GM12878 (cell line): ENCODE measurements at regions not wholly inside any gene's neighbourhood (a gene's known extent, or its start where the extent isn't known, plus 50 kb on each side); places are given as distances from the start of the nearest gene placed in this dataset.
A peak's percentile ranks its signal among the peaks of the same experiment; 100 is the strongest.

ENCODE experiments used
- ATAC-seq: fragments of 200-7000 bp; cut with Tn5 transposase; 3 replicates; pipeline ENCODE4 v1.9.1; 2020; ENCODE audit warnings: mild to moderate bottlenecking, moderate library complexity
- BruUV-seq: library from RNA; stranded (reverse); fragments of 400-500 nt; replicated peaks from 2 replicates; lab custom pipeline; 2021; lab: Mats Ljungman, UMichigan
- CTCF ChIA-PET: fragments of 300-600 bp; sonication (Branson Sonifier 250); formaldehyde crosslinking; extraction: SDS; loops from one replicate; lab custom pipeline; 2021; ENCODE audit warnings: inconsistent platforms; lab: Yijun Ruan, JAX
- POLR2A ChIA-PET: fragments of 350-600 bp; formaldehyde crosslinking; extraction: SDS; loops from one replicate; lab custom pipeline; 2021; ENCODE audit warnings: inconsistent platforms; lab: Charles Lee
- RAD21 ChIA-PET: fragments of 300-600 bp; sonication (Branson Sonifier 250); formaldehyde crosslinking; loops from one replicate; lab custom pipeline; 2023; ENCODE audit warnings: antibody characterized with exemption; ENCODE audit not compliant: unreplicated experiment; lab: Charles Lee
- SMC1A ChIA-PET: fragments of 300-600 bp; sonication (Branson Sonifier 250); formaldehyde crosslinking; loops from one replicate; lab custom pipeline; 2023; ENCODE audit not compliant: unreplicated experiment, uncharacterized antibody; lab: Charles Lee
- DNase-seq: peaks from one replicate; pipeline ENCODE4 v3.0.0-alpha.2; 2011; ENCODE audit warnings: low read depth, low spot score
- FAIRE-seq: peaks from 3 replicates; lab custom pipeline; 2011; peaks lifted over from hg19 to GRCh38; lab: Jason Lieb, UNC
- H2AFZ ChIP-seq: 2 replicates; pipeline ENCODE4 v1.6.0; 2011; ENCODE audit warnings: low read depth, low read length, control low read depth; ENCODE audit not compliant: control insufficient read depth
- H3K27ac ChIP-seq: 2 replicates; pipeline ENCODE4 v1.5.1; 2011; ENCODE audit warnings: control low read depth; ENCODE audit not compliant: control insufficient read depth, insufficient read depth
- H3K27me3 ChIP-seq, 2 experiments: replicated peaks in 1 of 2; 2 replicates each; pipeline versions ENCODE4 v1.6.0 to v1.6.1; 2011; ENCODE audit warnings: low read length in 1 of 2; ENCODE audit not compliant: control insufficient read depth in 2 of 2, insufficient read depth in 2 of 2
- H3K36me3 ChIP-seq, 2 experiments: 2 replicates each; pipeline ENCODE4 v1.5.1; 2011; ENCODE audit warnings: low read length in 1 of 2; ENCODE audit not compliant: control insufficient read depth in 2 of 2, insufficient read depth in 2 of 2
- H3K4me1 ChIP-seq: 2 replicates; pipeline ENCODE4 v1.6.1; 2011; ENCODE audit warnings: mild to moderate bottlenecking, low read length, moderate library complexity, mixed read lengths; ENCODE audit not compliant: control insufficient read depth, insufficient read depth
- H3K4me2 ChIP-seq: 2 replicates; pipeline ENCODE4 v1.6.0; 2011; ENCODE audit warnings: control low read depth; ENCODE audit not compliant: control insufficient read depth, insufficient read depth
- H3K4me3 ChIP-seq: fragments of 200-600 bp; sonication (generic); 2 replicates; pipeline ENCODE4 v1.5.1; 2016
- H3K79me2 ChIP-seq: 2 replicates; pipeline ENCODE4 v1.6.0; 2011; ENCODE audit warnings: low read length; ENCODE audit not compliant: control insufficient read depth, insufficient read depth
- H3K9ac ChIP-seq: 2 replicates; pipeline ENCODE4 v1.8.0; 2011; ENCODE audit warnings: low read length, control low read depth, mixed read lengths; ENCODE audit not compliant: control insufficient read depth, insufficient read depth
- H3K9me3 ChIP-seq: replicated peaks from 3 replicates; pipeline ENCODE4 v1.5.1; 2011; ENCODE audit warnings: mild to moderate bottlenecking, low read length; ENCODE audit not compliant: control insufficient read depth, insufficient read depth
- H4K20me1 ChIP-seq: 2 replicates; pipeline ENCODE4 v1.6.0; 2011; ENCODE audit not compliant: control insufficient read depth, insufficient read depth
- BMI1 ChIP-seq: fragments of 450-650 bp; IDR thresholded peaks from 2 replicates; pipeline ENCODE4 v1.6.1; 2016; ENCODE audit warnings: mild to moderate bottlenecking, moderate library complexity, borderline replicate concordance
- JUND ChIP-seq: IDR thresholded peaks from 2 replicates; pipeline ENCODE4 v1.6.1; 2012; ENCODE audit warnings: low read depth, mild to moderate bottlenecking, low read length, improper control_type of control experiment, moderate library complexity
- NFYB ChIP-seq: IDR thresholded peaks from 2 replicates; pipeline ENCODE4 v1.6.1; 2011; ENCODE audit warnings: low read depth, mild to moderate bottlenecking, low read length, improper control_type of control experiment, moderate library complexity; ENCODE audit not compliant: insufficient read depth
- SIX5 ChIP-seq: IDR thresholded peaks from 2 replicates; pipeline ENCODE4 v1.6.1; 2011; ENCODE audit warnings: mild to moderate bottlenecking, low read depth, low read length, moderate library complexity; ENCODE audit not compliant: severe bottlenecking
- SMC3 ChIP-seq: IDR thresholded peaks from 2 replicates; pipeline ENCODE4 v1.6.1; 2011; ENCODE audit warnings: low read length, improper control_type of control experiment, borderline replicate concordance
- WRNIP1 ChIP-seq: IDR thresholded peaks from 2 replicates; pipeline ENCODE4 v1.6.1; 2011; ENCODE audit warnings: low read depth, low read length, improper control_type of control experiment, borderline replicate concordance
- WGBS: methylation state at CpG from one replicate; pipeline ENCODE4 v1.1.6; 2016; ENCODE audit warnings: low lambda C conversion rate; ENCODE audit not compliant: insufficient replicate concordance, insufficient coverage; ENCODE audit errors: missing lambda C conversion rate; 5-methylcytosine and 5-hydroxymethylcytosine counted together
- in situ Hi-C: fragments of 300-500 bp; cut with MboI; formaldehyde crosslinking; loops from 9 replicates; pipeline ENCODE4 v1.14.3; 2018; ENCODE audit warnings: mixed read lengths
- intact Hi-C: fragments of 100-400 bp; cut with micrococcal nuclease; formaldehyde crosslinking; loops from one replicate; pipeline ENCODE4 v1.14.2; 2022; ENCODE audit not compliant: unreplicated experiment
- TF ChIP-seq, protein P1 (sequence below): fragments of 450-650 bp; IDR thresholded peaks from 2 replicates; pipeline ENCODE4 v1.6.1; 2014; ENCODE audit warnings: mild to moderate bottlenecking
- TF ChIP-seq, protein P2 (sequence below): fragments of 450-650 bp; IDR thresholded peaks from 2 replicates; pipeline ENCODE4 v1.6.1; 2018; ENCODE audit warnings: borderline replicate concordance, mild to moderate bottlenecking; ENCODE audit not compliant: partially characterized antibody
- TF ChIP-seq, protein P3 (sequence below): fragments of 450-650 bp; IDR thresholded peaks from 2 replicates; pipeline ENCODE4 v1.6.1; 2016; ENCODE audit warnings: mild to moderate bottlenecking, moderate library complexity, borderline replicate concordance
- TF ChIP-seq, protein P4 (sequence below): fragments of 450-650 bp; IDR thresholded peaks from 2 replicates; pipeline ENCODE4 v1.6.1; 2017; ENCODE audit warnings: borderline replicate concordance

DNA sequence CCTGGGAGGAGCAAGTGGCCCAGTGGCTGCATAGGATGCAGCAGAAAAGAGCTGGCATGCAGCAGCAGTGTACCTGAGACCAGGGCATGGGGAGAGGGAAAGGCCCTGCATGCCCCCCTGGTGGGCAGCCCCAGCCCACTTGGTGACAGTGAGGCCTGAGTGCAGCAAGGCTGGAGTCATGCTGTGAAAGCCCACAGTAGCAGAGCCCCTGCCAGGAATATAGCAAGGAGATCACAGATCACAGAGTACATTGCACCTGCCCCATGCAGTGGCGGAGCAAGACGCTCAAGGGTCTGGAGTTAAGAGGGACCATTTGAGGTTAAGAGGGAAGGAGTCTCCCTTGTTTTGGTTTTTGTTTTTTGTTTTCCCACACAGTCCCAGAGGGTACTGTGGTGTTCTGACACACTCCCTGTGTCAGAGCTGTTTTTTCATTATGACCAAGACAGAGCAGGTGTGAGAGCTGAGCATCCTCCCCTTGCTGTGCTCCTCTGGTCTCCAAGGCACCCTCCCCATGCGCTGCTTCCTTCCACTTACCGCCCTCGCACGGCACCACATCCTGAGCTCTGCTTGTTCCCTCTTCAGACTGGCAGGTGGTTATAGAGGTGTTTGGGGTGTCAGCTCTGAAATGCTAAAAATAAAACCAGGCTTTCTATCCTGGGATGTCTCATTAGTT, 85.0 kb upstream of the UBL3 start:
- Histone ChIP-seq H4K20me1 (no peaks in the 10 kb centered on the region), H3K4me3 (peak overlapping the region; percentile 50; the same call in 1 of the 2 replicates), H3K27me3 (no peaks in the 10 kb centered on the region), H3K36me3 (no peaks in the 10 kb centered on the region), H3K9ac (no peak overlapping the region), H3K27ac (no peak overlapping the region), H3K9me3 (no peaks in the 10 kb centered on the region), H3K4me2 (peak overlapping the region; percentile 66), H3K79me2 (no peaks in the 10 kb centered on the region), H2AFZ (peak overlapping the region; percentile 36; the same call in 1 of the 2 replicates), H3K4me1 (peaks cover 20% of the 10 kb centered on the region)
- FAIRE-seq, result peak; percentile 75
- RAD21 ChIA-PET, result interaction anchor here (0.6 to 3.1 kb wide), 12 partner anchors 11 to 197 kb away, joined by 3 to 21 read pairs (median 4); partner anchors contain the start of gene UBL3
- intact Hi-C loops, result loop anchor here (5.0 kb wide), 2 partner anchors 88 to 163 kb away; no protein-coding TSS in a partner anchor
- WGBS, result 2% methylated on average over 6 of the region's 6 CpGs
- BruUV-seq, result no TSS peak
- SMC1A ChIA-PET, result interaction anchor here (0.7 to 4.2 kb wide), 14 partner anchors 10 to 429 kb away, joined by 3 to 23 read pairs (median 4); partner anchors contain the start of gene UBL3
- ATAC-seq, result peak; percentile 91
- CTCF ChIA-PET, result interaction anchor here (0.7 to 9.2 kb wide), 8 partner anchors 9 to 178 kb away, joined by 3 to 94 read pairs (median 6); no protein-coding TSS in a partner anchor
- in situ Hi-C loops, result no loop called here
- peak; percentile 74 for DNase-seq
- POLR2A ChIA-PET, result no interaction called here
- TF ChIP-seq, protein P1, sequence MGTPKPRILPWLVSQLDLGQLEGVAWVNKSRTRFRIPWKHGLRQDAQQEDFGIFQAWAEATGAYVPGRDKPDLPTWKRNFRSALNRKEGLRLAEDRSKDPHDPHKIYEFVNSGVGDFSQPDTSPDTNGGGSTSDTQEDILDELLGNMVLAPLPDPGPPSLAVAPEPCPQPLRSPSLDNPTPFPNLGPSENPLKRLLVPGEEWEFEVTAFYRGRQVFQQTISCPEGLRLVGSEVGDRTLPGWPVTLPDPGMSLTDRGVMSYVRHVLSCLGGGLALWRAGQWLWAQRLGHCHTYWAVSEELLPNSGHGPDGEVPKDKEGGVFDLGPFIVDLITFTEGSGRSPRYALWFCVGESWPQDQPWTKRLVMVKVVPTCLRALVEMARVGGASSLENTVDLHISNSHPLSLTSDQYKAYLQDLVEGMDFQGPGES, result no peak
- TF ChIP-seq SMC3, result no peak
- TF ChIP-seq, protein P2, sequence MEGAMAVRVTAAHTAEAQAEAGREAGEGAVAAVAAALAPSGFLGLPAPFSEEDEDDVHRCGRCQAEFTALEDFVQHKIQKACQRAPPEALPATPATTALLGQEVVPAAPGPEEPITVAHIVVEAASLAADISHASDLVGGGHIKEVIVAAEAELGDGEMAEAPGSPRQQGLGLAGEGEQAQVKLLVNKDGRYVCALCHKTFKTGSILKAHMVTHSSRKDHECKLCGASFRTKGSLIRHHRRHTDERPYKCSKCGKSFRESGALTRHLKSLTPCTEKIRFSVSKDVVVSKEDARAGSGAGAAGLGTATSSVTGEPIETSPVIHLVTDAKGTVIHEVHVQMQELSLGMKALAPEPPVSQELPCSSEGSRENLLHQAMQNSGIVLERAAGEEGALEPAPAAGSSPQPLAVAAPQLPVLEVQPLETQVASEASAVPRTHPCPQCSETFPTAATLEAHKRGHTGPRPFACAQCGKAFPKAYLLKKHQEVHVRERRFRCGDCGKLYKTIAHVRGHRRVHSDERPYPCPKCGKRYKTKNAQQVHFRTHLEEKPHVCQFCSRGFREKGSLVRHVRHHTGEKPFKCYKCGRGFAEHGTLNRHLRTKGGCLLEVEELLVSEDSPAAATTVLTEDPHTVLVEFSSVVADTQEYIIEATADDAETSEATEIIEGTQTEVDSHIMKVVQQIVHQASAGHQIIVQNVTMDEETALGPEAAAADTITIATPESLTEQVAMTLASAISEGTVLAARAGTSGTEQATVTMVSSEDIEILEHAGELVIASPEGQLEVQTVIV, result no peak
- no peak for TF ChIP-seq WRNIP1
- TF ChIP-seq, protein P3, sequence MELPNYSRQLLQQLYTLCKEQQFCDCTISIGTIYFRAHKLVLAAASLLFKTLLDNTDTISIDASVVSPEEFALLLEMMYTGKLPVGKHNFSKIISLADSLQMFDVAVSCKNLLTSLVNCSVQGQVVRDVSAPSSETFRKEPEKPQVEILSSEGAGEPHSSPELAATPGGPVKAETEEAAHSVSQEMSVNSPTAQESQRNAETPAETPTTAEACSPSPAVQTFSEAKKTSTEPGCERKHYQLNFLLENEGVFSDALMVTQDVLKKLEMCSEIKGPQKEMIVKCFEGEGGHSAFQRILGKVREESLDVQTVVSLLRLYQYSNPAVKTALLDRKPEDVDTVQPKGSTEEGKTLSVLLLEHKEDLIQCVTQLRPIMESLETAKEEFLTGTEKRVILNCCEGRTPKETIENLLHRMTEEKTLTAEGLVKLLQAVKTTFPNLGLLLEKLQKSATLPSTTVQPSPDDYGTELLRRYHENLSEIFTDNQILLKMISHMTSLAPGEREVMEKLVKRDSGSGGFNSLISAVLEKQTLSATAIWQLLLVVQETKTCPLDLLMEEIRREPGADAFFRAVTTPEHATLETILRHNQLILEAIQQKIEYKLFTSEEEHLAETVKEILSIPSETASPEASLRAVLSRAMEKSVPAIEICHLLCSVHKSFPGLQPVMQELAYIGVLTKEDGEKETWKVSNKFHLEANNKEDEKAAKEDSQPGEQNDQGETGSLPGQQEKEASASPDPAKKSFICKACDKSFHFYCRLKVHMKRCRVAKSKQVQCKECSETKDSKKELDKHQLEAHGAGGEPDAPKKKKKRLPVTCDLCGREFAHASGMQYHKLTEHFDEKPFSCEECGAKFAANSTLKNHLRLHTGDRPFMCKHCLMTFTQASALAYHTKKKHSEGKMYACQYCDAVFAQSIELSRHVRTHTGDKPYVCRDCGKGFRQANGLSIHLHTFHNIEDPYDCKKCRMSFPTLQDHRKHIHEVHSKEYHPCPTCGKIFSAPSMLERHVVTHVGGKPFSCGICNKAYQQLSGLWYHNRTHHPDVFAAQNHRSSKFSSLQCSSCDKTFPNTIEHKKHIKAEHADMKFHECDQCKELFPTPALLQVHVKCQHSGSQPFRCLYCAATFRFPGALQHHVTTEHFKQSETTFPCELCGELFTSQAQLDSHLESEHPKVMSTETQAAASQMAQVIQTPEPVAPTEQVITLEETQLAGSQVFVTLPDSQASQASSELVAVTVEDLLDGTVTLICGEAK, result no peak
- no peak for TF ChIP-seq SIX5
- TF ChIP-seq JUND, result peak; percentile 56; the same call in 1 of the 2 replicates
- TF ChIP-seq, protein P4, sequence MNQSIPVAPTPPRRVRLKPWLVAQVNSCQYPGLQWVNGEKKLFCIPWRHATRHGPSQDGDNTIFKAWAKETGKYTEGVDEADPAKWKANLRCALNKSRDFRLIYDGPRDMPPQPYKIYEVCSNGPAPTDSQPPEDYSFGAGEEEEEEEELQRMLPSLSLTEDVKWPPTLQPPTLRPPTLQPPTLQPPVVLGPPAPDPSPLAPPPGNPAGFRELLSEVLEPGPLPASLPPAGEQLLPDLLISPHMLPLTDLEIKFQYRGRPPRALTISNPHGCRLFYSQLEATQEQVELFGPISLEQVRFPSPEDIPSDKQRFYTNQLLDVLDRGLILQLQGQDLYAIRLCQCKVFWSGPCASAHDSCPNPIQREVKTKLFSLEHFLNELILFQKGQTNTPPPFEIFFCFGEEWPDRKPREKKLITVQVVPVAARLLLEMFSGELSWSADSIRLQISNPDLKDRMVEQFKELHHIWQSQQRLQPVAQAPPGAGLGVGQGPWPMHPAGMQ, result no peak
- TF ChIP-seq BMI1, result peak; percentile 36; the same call in 1 of the 2 replicates
- no peak for TF ChIP-seq NFYB
